Activated naive CD8-positive, alpha-beta T cell (primary cell): ENCODE measurements at regions not wholly inside any gene's neighbourhood (a gene's known extent, or its start where the extent isn't known, plus 50 kb on each side); places are given as distances from the start of the nearest gene placed in this dataset.

ENCODE experiments used
- H3K27ac Mint-ChIP-seq: one replicate; pipeline ENCODE4 v1.8.0; 2021; ENCODE audit warnings: mixed read lengths
- H3K27me3 Mint-ChIP-seq: one replicate; pipeline ENCODE4 v1.8.0; 2021; ENCODE audit warnings: mixed read lengths
- H3K36me3 Mint-ChIP-seq: one replicate; pipeline ENCODE4 v1.8.0; 2021; ENCODE audit warnings: mixed read lengths
- H3K4me1 Mint-ChIP-seq: one replicate; pipeline ENCODE4 v1.8.0; 2021; ENCODE audit warnings: low read depth, mixed read lengths
- H3K4me3 Mint-ChIP-seq: one replicate; pipeline ENCODE4 v1.8.0; 2021; ENCODE audit warnings: mild to moderate bottlenecking, mixed read lengths
- H3K9me3 Mint-ChIP-seq: one replicate; pipeline ENCODE4 v1.8.0; 2021; ENCODE audit warnings: low read depth, mixed read lengths

DNA sequence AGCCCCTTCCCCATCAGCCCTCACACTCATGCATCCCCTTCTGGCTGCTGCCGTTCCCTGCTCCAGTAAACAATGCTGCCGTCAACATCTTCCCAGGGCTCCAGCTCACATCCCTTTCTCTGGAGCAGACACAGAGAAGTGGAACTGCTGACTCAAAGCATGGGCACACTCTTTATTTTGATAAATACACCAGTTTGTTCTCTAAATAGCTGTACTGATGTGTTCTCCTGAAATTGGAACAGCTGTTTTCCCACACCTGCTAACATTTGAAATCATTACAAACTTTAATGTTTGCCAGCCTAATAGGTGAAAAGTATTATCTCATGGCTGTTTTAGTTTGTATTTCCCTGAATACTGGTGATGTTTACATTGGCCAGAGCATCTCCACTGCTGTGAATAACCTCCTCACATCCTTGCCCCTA is 102.1 kb upstream of the NXT1 start:
- no peak overlapping the region for H3K27ac Mint-ChIP-seq
- H3K36me3 Mint-ChIP-seq: no peaks in the 10 kb centered on the region
- no peaks in the 10 kb centered on the region for H3K9me3 Mint-ChIP-seq
- no peak overlapping the region for H3K4me3 Mint-ChIP-seq
- H3K4me1 Mint-ChIP-seq: no peaks in the 10 kb centered on the region
- peaks cover 2% of the 10 kb centered on the region for H3K27me3 Mint-ChIP-seq

DNA sequence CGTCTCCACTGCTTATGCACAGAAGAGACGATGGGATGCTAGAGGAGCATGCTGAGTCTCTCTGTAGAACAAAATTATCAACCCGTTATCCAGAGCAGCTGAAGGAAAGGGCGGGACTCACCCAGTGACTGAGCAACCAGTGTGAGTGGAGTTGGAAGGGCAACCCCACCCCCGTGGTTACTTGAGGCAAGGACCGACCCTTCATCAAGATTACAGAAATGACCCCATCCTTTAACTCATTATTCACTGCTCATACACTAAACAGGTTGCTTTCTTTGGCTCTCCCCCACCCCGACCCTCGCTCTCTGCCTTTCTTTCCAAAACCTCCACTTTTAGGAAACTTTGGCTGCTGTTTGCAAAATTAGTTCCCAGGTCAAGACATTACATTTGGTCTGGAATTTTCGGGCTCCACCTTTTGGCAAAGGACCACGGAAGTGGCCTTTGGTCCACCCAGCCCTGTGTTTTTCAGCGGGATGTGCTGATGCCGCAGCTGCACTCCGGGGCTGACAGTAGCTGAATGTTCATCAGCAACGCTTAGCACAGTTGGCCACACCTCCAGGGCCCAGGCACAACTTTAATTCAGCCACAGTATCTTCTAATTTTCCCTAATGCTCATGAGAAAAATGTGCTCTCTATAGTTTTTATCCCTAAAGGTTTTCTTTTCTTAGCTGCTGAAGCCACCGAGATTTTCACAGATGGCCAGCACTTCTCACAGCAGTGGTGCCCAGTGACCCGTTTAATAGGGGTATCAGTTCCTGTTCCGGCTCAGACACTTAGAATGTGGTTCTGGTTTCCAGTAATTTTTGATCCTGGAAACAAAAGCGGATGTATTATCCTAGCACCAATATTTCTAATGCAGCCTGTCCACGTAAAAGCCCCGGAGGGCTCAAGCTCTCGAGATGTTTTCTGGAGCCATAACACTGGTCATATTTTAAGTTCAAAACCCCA is 103.6 kb upstream of the NXT1 start:
- Mint-ChIP-seq H3K4me1 (no peaks in the 10 kb centered on the region), H3K27ac (no peak overlapping the region), H3K36me3 (no peaks in the 10 kb centered on the region), H3K4me3 (no peak overlapping the region), H3K27me3 (peaks cover 4% of the 10 kb centered on the region), H3K9me3 (no peaks in the 10 kb centered on the region)

DNA sequence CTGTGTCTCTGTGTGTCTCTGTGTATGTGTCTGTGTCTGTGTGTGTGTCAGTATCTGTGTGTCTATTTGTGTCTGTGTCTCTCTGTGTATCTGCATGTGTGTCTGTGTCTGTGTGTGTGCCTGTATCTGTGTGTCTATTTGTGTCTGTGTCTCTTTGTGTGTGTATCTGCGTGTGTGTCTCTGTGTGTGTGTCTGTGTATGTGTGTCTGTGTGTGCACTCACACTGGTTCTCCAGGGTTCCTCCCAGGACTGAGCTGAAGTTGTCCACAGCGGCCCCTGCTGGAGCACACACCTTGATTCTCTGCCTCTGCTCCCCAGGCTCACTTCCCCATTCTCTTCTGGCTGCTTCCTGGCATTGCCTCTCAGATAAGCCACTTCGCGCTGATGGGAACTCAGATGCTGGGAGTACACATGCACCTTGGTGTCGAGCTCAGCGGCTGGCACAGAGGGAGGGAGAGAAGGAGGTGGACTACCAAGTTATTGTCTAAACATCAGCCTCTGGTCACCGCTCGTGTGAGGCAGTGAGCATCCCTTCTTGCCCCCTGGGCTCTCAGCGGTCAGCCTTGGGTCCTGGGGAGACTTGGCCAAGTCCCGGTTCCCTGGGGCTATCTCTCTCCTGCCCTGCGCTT is 104.9 kb upstream of the NXT1 start:
- no peaks in the 10 kb centered on the region for H3K9me3 Mint-ChIP-seq
- H3K27me3 Mint-ChIP-seq: peaks cover 6% of the 10 kb centered on the region
- H3K4me1 Mint-ChIP-seq: no peaks in the 10 kb centered on the region
- H3K27ac Mint-ChIP-seq: no peak overlapping the region
- H3K4me3 Mint-ChIP-seq: no peak overlapping the region
- peaks cover 2% of the 10 kb centered on the region for H3K36me3 Mint-ChIP-seq

DNA sequence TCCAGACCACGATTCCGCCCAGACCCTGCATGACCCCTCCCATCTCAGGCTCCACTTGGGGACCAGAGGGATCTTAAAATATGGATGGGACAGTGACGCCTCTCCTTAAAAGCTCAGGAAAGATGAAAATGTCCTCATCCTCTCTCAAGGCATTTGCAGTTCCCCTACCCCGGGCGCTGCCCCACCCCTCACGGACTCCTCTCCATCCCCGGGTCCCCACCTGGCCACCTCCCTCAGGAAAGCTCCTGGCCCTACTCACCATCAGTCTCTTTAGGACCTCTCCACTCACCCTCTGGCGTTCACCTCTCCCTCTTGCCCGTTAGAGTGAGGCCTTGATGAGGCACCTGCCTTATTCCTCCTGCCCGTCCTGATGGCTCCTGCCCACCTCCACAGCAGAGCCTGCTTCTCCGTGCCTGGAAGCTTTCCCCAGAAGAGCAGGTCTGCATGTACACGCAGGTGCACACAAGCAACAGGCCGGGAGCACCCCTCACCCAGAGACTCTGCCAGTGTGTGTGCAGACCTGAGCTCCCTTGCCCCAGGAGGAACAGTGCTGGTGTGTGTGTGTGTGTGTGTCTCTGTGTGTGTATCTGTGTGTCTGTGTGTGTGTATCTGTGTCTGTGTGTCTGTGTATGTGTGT is 105.6 kb upstream of the NXT1 start:
- H3K27ac Mint-ChIP-seq: no peak overlapping the region

DNA sequence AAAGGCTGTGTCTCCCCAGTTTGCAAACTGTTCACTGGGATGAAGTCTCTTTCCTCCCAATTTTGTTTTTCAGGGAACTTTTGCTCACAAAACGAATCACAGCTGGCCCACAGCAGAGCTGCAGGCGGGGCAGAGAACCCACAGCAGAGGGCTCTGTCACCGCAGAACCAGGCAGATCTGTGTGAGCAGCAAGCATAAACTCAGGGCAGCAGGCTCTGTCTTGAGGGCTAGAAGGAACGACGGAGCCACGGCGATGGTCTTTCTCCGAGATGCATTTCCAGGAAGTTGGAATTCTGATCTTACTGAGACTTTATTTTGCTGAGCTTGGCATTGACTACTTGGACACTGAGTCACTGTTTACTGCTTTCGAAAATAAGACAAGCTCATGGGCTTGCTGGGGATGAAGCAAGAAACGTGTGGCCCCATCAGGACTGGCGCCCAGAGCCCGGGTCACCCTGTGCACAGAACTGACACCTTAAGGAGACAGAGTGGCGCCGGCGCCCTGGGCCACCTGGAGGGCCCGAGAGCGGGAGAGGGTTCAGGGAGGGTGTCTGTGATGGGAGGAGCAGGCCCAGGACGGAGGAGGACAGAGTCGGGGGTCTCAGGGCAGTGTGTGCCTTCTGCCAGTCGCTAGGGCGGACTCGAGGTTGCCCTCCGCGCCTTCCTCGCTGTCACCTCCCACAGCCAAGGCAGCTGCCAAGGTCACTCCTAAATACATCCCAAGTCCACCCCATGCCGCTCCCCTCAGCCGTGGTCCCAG is 106.3 kb upstream of the NXT1 start:
- peaks cover 2% of the 10 kb centered on the region for H3K36me3 Mint-ChIP-seq
- no peak overlapping the region for H3K4me3 Mint-ChIP-seq
- H3K9me3 Mint-ChIP-seq: peaks cover 5% of the 10 kb centered on the region
- no peak overlapping the region for H3K27ac Mint-ChIP-seq
- peaks cover 7% of the 10 kb centered on the region for H3K27me3 Mint-ChIP-seq
- H3K4me1 Mint-ChIP-seq: no peaks in the 10 kb centered on the region

More for the DNA sequence above, 105.6 kb upstream of the NXT1 start:
- H3K4me3 Mint-ChIP-seq: no peak overlapping the region
- H3K27me3 Mint-ChIP-seq: peaks cover 6% of the 10 kb centered on the region
- H3K4me1 Mint-ChIP-seq: no peaks in the 10 kb centered on the region
- H3K9me3 Mint-ChIP-seq: no peaks in the 10 kb centered on the region
- H3K36me3 Mint-ChIP-seq: peaks cover 2% of the 10 kb centered on the region

DNA sequence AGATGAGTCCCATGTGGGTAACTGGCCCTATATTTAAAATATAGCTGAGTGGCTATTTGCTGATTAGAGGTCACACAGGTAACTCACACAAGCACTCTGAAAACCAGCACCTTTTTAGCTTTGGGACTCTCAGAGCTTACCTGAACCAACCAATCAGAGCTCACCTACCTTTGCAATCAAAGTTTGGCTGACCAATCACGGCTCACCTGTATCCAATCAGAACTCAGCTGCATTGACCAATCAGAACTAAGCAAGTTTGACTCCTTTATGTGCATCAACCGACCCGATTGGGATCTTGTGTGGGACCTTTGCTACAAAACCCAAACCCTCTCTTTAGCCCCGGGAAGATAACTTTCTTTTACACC is 106.8 kb upstream of the NXT1 start:
- Mint-ChIP-seq H3K27ac (no peak overlapping the region), H3K4me1 (no peaks in the 10 kb centered on the region), H3K36me3 (peaks cover 2% of the 10 kb centered on the region), H3K4me3 (no peak overlapping the region), H3K9me3 (peaks cover 11% of the 10 kb centered on the region), H3K27me3 (peaks cover 9% of the 10 kb centered on the region)

DNA sequence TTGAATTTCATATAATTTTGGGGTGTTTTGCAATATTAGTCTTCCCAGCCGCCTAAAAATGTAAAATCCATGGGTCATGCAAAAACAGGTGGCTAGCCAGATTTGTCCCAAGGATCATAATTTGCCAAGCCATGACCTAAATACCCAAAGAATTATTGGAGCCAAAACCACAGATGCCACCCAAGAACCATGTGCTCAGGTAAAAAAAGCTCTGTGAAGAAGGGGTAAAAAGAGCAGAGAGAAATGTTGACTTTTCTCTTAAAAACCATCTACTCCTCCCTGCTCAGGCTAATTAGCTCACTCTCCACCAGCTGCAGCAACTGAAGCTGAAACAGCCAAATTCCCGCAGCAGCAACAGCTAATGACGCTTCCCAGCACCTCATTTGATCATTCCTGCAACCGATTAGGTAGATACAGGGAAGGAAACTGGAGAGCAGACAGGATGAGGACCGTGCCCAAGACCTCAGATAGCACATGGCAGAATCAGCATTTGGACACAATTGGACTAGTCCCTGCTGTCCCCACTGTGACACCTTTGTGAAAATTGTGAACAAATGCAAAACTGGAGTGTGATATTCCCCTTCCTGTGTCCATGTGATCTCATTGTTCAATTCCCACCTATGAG is 107.9 kb upstream of the NXT1 start:
- no peak overlapping the region for H3K27ac Mint-ChIP-seq
- H3K9me3 Mint-ChIP-seq: peaks cover 12% of the 10 kb centered on the region
- H3K4me1 Mint-ChIP-seq: no peaks in the 10 kb centered on the region
- H3K4me3 Mint-ChIP-seq: no peak overlapping the region
- peaks cover 10% of the 10 kb centered on the region for H3K27me3 Mint-ChIP-seq
- peaks cover 2% of the 10 kb centered on the region for H3K36me3 Mint-ChIP-seq

DNA sequence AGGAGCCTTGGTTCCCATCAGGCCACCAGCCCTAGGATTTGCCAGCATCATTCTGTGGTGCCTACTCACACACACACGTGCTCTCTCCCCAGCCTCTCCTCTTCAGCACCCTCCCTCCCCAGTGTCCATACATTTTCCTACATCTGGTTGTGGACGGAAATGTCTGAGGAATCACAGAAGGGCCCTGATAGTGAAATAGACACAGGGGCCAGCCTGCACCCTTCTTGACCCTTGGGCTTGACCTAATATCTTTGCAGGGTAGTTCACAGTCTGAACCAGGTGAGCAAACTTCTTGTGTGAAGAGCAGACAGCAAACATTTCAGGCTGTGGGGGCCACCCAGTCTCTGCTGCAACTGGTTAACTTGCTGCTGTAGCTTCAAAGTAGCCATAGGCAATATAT is 108.5 kb upstream of the NXT1 start:
- Mint-ChIP-seq H3K9me3 (peaks cover 12% of the 10 kb centered on the region), H3K4me1 (no peaks in the 10 kb centered on the region), H3K27me3 (peaks cover 10% of the 10 kb centered on the region), H3K4me3 (no peak overlapping the region), H3K36me3 (peaks cover 4% of the 10 kb centered on the region), H3K27ac (no peak overlapping the region)

DNA sequence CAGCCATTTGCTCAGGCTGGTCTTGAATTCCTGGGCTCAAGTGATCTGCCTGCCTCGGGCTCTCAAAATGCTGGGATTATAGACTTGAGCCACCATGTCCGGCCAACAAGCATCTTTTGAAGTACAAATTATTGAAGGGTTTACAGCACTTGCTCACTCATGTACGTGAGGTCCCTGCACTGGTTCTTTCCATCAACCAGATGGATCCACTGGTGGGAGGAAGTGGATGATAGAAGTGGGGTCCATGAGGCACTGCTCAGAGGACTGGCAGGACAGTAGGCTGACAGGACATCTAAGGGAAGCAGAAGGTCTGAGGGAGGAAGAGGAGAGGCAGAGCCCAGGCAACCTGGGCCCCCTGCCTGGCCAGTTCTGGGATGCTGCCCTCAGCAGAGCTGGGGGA is 109.2 kb upstream of the NXT1 start:
- H3K36me3 Mint-ChIP-seq: peaks cover 4% of the 10 kb centered on the region
- H3K4me3 Mint-ChIP-seq: no peak overlapping the region
- peaks cover 12% of the 10 kb centered on the region for H3K9me3 Mint-ChIP-seq

DNA sequence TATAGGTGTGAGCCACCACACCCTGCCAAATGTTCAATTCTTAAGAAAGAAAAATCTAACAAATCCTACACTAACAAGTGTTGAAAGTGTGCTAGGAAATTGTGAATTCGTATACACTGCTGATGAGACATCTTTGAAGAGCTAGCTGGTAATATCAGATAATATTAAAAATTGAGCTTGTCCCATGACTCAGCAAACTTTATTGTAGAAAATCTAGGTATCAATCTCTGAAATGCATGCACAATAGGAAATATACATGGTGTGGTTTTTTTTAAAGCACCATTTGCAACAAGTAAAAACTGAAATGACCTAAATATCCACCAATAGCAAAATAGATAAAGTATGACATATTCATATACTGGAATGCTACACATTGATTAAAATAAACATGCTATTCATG is 110.1 kb upstream of the NXT1 start:
- no peak overlapping the region for H3K4me3 Mint-ChIP-seq
- H3K36me3 Mint-ChIP-seq: peaks cover 4% of the 10 kb centered on the region
- peaks cover 10% of the 10 kb centered on the region for H3K27me3 Mint-ChIP-seq
- H3K9me3 Mint-ChIP-seq: peaks cover 12% of the 10 kb centered on the region
- H3K27ac Mint-ChIP-seq: no peak overlapping the region
- no peaks in the 10 kb centered on the region for H3K4me1 Mint-ChIP-seq

More for the DNA sequence above, 109.2 kb upstream of the NXT1 start:
- peaks cover 10% of the 10 kb centered on the region for H3K27me3 Mint-ChIP-seq
- no peak overlapping the region for H3K27ac Mint-ChIP-seq
- H3K4me1 Mint-ChIP-seq: no peaks in the 10 kb centered on the region

DNA sequence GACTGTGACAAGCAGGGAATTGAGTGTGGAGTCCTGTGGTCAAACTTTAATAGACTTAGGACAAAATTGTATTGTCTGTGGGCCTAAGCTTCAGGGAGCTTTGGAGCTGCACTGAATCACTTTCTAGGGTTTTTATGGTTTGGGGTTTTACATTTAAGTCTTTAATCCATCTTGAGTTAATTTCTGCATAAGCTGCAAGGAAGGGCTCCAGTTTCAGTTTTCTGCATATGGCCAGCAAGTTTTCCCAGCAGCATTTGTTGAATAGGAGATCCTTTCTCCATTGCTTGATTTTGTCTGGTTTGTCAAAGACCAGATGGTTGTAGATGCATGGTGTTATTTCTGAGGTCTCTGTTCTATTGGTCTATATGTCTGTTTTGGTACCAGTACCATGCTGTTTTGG is 113.4 kb upstream of the NXT1 start:
- Mint-ChIP-seq H3K27ac (no peak overlapping the region), H3K4me3 (no peak overlapping the region), H3K36me3 (peaks cover 4% of the 10 kb centered on the region), H3K9me3 (peaks cover 15% of the 10 kb centered on the region), H3K4me1 (no peaks in the 10 kb centered on the region), H3K27me3 (peaks cover 8% of the 10 kb centered on the region)

DNA sequence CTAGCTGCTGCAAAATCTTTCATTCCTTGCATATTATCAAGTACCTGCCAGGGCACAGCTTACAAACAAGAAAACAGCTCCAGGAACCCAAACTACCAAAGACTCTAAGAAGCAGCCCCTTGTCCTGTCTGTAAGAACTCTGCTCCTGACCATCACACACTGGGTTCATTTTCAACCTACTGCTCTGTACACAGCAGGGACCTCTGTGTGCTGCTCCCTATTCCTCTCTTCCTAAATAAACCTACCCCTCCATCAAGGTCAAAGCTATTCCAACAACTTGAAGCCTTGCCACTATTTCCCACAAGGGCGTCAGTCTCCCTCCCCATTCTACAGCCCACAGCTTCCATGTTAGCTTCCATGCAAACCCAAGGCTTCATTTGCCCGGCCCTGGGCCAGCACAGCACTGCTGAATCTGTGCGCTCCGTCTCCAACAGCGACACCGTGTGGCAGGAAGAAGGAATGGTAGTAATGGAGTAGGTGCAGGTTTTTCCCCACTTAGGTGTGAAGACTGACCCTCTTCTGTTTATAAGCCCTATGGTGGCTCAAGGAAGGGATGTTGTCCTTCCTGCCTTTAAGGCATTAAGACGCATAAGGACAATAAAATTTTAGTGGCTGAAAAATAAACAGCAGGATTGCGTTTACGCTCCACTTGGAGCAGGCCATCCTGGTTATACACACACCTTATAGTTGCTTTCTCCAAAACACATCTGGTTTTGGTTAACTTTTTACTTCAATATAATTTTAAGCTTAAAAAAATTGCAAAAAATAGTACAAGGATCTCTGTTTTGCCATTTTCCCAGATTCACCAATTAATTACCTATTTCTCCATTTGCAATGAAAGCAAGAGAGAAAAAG is 115.2 kb upstream of the NXT1 start:
- peaks cover 15% of the 10 kb centered on the region for H3K9me3 Mint-ChIP-seq
- no peak overlapping the region for H3K27ac Mint-ChIP-seq
- H3K27me3 Mint-ChIP-seq: peaks cover 4% of the 10 kb centered on the region
- H3K4me3 Mint-ChIP-seq: no peak overlapping the region
- H3K36me3 Mint-ChIP-seq: peaks cover 2% of the 10 kb centered on the region
- no peaks in the 10 kb centered on the region for H3K4me1 Mint-ChIP-seq

DNA sequence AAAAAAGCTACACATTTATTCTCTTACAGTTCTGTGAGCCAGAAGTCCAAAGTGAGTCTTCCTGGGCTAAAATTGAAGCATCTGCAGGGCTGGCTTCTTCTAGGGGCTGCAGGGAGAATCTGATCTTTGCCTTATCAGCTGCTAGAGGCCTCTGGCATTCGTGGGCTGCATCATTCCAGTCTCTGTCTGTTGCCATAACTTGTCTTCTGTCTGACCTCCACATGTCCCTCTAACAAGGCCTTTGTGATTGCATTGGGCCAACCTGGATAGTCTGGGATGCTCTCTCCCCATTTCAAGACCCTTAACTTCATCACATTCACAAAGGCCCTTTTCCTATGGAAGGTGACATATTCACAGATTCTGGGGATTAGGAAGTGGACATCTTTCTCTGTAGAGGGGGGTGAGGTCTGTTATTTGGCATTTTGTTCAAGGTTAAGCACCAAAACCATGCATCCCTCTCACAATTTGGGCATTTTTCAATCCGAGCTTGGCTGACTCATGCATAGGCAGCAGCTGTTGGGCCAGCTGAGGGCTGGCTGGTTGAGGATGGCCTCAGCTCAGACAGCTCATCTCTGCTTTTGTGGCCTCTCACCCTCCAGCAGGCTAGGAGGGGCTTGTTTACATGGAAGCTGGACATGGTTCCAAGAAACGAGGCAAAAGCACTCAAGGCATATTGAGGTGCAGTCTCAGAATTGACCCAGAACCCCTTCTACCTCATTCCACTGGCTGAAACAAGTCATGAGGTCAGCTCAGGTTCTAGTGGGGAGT is 116.1 kb upstream of the NXT1 start:
- no peak overlapping the region for H3K4me3 Mint-ChIP-seq
- H3K27ac Mint-ChIP-seq: no peak overlapping the region
- peaks cover 12% of the 10 kb centered on the region for H3K9me3 Mint-ChIP-seq
- H3K27me3 Mint-ChIP-seq: peaks cover 4% of the 10 kb centered on the region
- H3K4me1 Mint-ChIP-seq: no peaks in the 10 kb centered on the region
- peaks cover 2% of the 10 kb centered on the region for H3K36me3 Mint-ChIP-seq
